NOMO-1 treated with DMSO at 0.1 percent for 48 hours (cell line): ENCODE measurements at regions not wholly inside any gene's neighbourhood (a gene's known extent, or its start where the extent isn't known, plus 50 kb on each side); places are given as distances from the start of the nearest gene placed in this dataset.
"Not testable (repeated sequence)": the region's sequence is repeated elsewhere in the genome, so short reads cannot be mapped to it uniquely, and the experiment has no call there.

ENCODE experiments used
- DNase-seq: peaks from one replicate; lab custom pipeline; 2025; ENCODE audit not compliant: unreplicated experiment; lab: John Stamatoyannopoulos, UW

- peak; percentile 16 for DNase-seq
These were observed 171.2 kb upstream of the MPDZ start for GRCh38 chr9:13450723-13451122.

- no peak for DNase-seq
These were observed 169.0 kb upstream of the MPDZ start for GRCh38 chr9:13448482-13448881.

GRCh38 chr9:13447843-13448422 lies 168.4 kb upstream of the MPDZ start:
- no peak for DNase-seq

GRCh38 chr9:13446938-13447842 lies 167.7 kb upstream of the MPDZ start:
- DNase-seq: no peak

GRCh38 chr9:13446286-13446937 lies 166.9 kb upstream of the MPDZ start:
- no peak for DNase-seq

GRCh38 chr9:13445103-13445500 lies 165.6 kb upstream of the MPDZ start:
- no peak for DNase-seq

- no peak for DNase-seq
These were observed 165.0 kb upstream of the MPDZ start for GRCh38 chr9:13444245-13445102.

- no peak for DNase-seq
These were observed 164.1 kb upstream of the MPDZ start for GRCh38 chr9:13443346-13444244.

GRCh38 chr9:13439685-13440476 lies 160.4 kb upstream of the MPDZ start:
- no peak for DNase-seq

GRCh38 chr9:13437866-13438265 lies 158.4 kb upstream of the MPDZ start:
- no peak for DNase-seq

GRCh38 chr9:13436591-13436990 lies 157.1 kb upstream of the MPDZ start:
- no peak for DNase-seq

- DNase-seq: not testable (repeated sequence)
These were observed 154.0 kb upstream of the MPDZ start for GRCh38 chr9:13433453-13433852.

GRCh38 chr9:13432904-13433303 lies 153.4 kb upstream of the MPDZ start:
- peak; percentile 53 for DNase-seq

GRCh38 chr9:13431692-13432091 lies 152.2 kb upstream of the MPDZ start:
- DNase-seq: no peak

- no peak for DNase-seq
These were observed 151.7 kb upstream of the MPDZ start for GRCh38 chr9:13431222-13431536.

- no peak for DNase-seq
These were observed 151.1 kb upstream of the MPDZ start for GRCh38 chr9:13430368-13431221.

GRCh38 chr9:13429301-13430190 lies 150.1 kb upstream of the MPDZ start:
- DNase-seq: no peak

- DNase-seq: no peak
These were observed 149.3 kb upstream of the MPDZ start for GRCh38 chr9:13428766-13429165.
